ENCODE measurements at regions not wholly inside any gene's neighbourhood (a gene's known extent, or its start where the extent isn't known, plus 50 kb on each side); places are given as distances from the start of the nearest gene placed in this dataset.
"Not testable (repeated sequence)": the region's sequence is repeated elsewhere in the genome, so short reads cannot be mapped to it uniquely, and the experiment has no call there.

DNA sequence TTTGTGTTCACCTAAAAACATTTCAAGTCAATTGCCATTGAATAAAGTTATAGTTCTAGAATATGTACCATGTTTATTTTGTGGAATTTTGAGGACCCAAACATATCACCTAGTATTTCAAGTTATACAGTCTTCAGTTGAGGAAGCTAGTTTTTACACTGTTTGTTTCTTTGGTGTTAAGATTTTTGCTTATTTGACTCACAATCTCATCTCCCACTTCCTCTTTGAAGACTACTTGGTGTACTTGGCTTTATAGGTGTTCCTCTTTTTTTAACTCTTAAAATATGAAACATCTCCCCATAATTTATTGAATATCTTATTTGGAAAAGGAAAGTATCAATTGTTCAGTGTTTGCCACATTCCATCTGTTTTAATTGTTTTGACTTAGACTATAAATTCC lies 675.4 kb downstream of the RAPGEF2 start:
- no peak for DNase-seq (ENCODE audit: low read depth, low spot score)
- H3K4me3 ChIP-seq = peak overlapping the region; percentile 76
- peak overlapping the region; percentile 73 for H3K9ac ChIP-seq (ENCODE audit: insufficient read length)
- peaks cover 23% of the 10 kb centered on the region for H3K36me3 ChIP-seq (ENCODE audit: insufficient read depth, low read length)
- peak overlapping the region; percentile 100 for H3K27ac ChIP-seq
- H3K9me3 ChIP-seq (ENCODE audit: low read depth, low read length) = 0 out of 2 replicates have a peak, but pooled peaks cover 2% of the 10 kb centered on the region
- TF ChIP-seq FOXP2 (optimal IDR thresholded peaks at IDR 0.05; ENCODE audit: control extremely low read depth, extremely low read length, insufficient read depth) (no peak), POLR2AphosphoS5 (IDR thresholded peaks at IDR 0.05; ENCODE audit: borderline replicate concordance, low read depth, low read length) (no peak), EZH2 (IDR thresholded peaks at IDR 0.05) (no peak)

DNA sequence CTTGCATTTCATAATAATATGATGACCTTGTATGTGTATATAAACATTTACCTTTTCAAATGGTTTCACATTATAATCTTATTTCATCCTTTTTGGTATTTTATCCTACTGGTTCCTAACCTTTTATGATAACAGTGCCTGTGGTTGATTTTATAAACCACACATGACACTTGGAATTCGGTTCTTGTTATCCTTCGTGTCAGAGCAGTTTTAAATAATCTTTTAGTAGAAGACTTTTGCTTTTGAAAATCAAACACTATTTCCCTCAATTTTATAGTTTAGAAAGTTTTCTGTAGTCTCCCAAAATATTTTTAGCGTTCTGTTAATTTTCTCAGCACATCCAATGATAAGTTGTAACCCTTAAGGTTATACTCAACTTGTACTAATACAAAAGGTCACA lies 676.8 kb downstream of the RAPGEF2 start:
- H3K9ac ChIP-seq (ENCODE audit: insufficient read length) = peak overlapping the region; percentile 71
- H3K36me3 ChIP-seq (ENCODE audit: insufficient read depth, low read length) = peaks cover 27% of the 10 kb centered on the region
- 0 out of 2 replicates have a peak, but pooled peaks cover 3% of the 10 kb centered on the region for H3K9me3 ChIP-seq (ENCODE audit: low read depth, low read length)
- peak; percentile 94 for DNase-seq (ENCODE audit: low read depth, low spot score)
- peak overlapping the region; percentile 63 for H3K4me3 ChIP-seq
- H3K27ac ChIP-seq = peak overlapping the region; percentile 100
- TF ChIP-seq FOXP2 (optimal IDR thresholded peaks at IDR 0.05; ENCODE audit: control extremely low read depth, extremely low read length, insufficient read depth) (no peak), POLR2AphosphoS5 (IDR thresholded peaks at IDR 0.05; ENCODE audit: borderline replicate concordance, low read depth, low read length) (peak; percentile 50; the same call in 1 of the 2 replicates)

- H3K36me3 ChIP-seq (ENCODE audit: insufficient read depth, low read length) = peaks cover 34% of the 10 kb centered on the region
- TF ChIP-seq POLR2AphosphoS5 (IDR thresholded peaks at IDR 0.05; ENCODE audit: borderline replicate concordance, low read depth, low read length) (no peak), FOXP2 (optimal IDR thresholded peaks at IDR 0.05; ENCODE audit: control extremely low read depth, extremely low read length, insufficient read depth) (no peak), EZH2 (IDR thresholded peaks at IDR 0.05) (no peak)
- peak overlapping the region; percentile 98 for H3K27ac ChIP-seq
- peak overlapping the region; percentile 52 for H3K4me3 ChIP-seq
- peak; percentile 97 for DNase-seq (ENCODE audit: low read depth, low spot score)
- H3K9me3 ChIP-seq (ENCODE audit: low read depth, low read length) = 0 out of 2 replicates have a peak, but pooled peaks cover 5% of the 10 kb centered on the region
- H3K9ac ChIP-seq (ENCODE audit: insufficient read length) = peak overlapping the region; percentile 70
Observed at GRCh38 chr4:159780196-159780922, 677.5 kb downstream of the RAPGEF2 start.

GRCh38 chr4:159787901-159788300 lies 685.0 kb downstream of the RAPGEF2 start:
- Histone ChIP-seq H3K9me3 (ENCODE audit: low read depth, low read length) (peaks cover 5% of the 10 kb centered on the region; the same call in 1 of the 2 replicates), H3K27ac (no peak overlapping the region), H3K36me3 (ENCODE audit: insufficient read depth, low read length) (peaks cover 33% of the 10 kb centered on the region), H3K9ac (ENCODE audit: insufficient read length) (no peak overlapping the region), H3K4me3 (no peak overlapping the region)
- no peak for TF ChIP-seq POLR2AphosphoS5 (IDR thresholded peaks at IDR 0.05; ENCODE audit: borderline replicate concordance, low read depth, low read length)
- TF ChIP-seq FOXP2 (optimal IDR thresholded peaks at IDR 0.05; ENCODE audit: control extremely low read depth, extremely low read length, insufficient read depth) = no peak
- no peak for TF ChIP-seq EZH2 (IDR thresholded peaks at IDR 0.05)
- no peak for DNase-seq (ENCODE audit: low read depth, low spot score)

DNA sequence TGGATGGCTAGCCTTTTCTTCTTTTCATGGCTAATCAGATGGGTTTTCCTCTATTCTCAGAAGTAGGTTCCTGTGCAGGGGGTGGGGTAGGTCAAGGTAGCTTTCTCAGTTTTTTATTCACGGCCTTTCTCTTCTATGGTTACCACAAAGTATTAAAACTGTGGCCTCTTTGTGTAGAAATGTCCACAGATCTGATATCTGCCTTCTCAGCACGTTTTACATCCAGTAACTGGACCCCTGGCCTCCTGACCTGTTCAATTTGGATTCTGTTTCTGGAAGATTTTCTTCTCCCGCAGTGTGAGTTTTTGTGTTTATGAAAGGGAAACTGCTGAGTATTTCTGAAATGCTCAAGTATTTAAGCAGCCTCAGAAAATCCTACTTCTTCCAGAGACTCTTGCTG lies 688.5 kb downstream of the RAPGEF2 start:
- no peak for DNase-seq (ENCODE audit: low read depth, low spot score)
- Histone ChIP-seq H3K9me3 (ENCODE audit: low read depth, low read length) (no peaks in the 10 kb centered on the region), H3K9ac (ENCODE audit: insufficient read length) (no peak overlapping the region), H3K36me3 (ENCODE audit: insufficient read depth, low read length) (peaks cover 7% of the 10 kb centered on the region; the same call in 1 of the 2 replicates), H3K4me3 (no peak overlapping the region), H3K27ac (no peak overlapping the region)
- no peak for TF ChIP-seq EZH2 (IDR thresholded peaks at IDR 0.05)
- TF ChIP-seq POLR2AphosphoS5 (IDR thresholded peaks at IDR 0.05; ENCODE audit: borderline replicate concordance, low read depth, low read length) = no peak
- TF ChIP-seq FOXP2 (optimal IDR thresholded peaks at IDR 0.05; ENCODE audit: control extremely low read depth, extremely low read length, insufficient read depth) = no peak

GRCh38 chr4:159804592-159804991 lies 701.7 kb downstream of the RAPGEF2 start:
- not testable (repeated sequence) for H3K36me3 ChIP-seq (ENCODE audit: insufficient read depth, low read length)

DNA sequence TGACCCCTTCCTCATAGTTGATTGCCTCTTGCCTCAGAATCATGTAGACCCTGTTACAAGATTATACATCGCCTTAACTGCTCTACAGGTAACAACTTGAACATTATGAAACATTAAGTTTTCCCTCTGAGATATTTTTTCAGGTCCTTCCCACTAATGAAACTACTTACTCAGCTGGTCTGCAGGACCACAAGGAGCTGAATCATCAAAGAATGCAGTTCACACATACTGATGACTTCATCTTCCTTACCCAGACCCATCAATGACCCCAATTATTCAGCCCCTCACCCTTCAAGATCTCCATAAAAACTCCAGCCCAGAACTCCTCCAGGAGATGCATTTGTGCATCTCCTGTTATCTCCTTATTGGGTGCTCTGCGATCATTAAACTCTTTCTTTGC lies 720.9 kb downstream of the RAPGEF2 start:
- TF ChIP-seq POLR2AphosphoS5 (IDR thresholded peaks at IDR 0.05; ENCODE audit: borderline replicate concordance, low read depth, low read length) = no peak
- TF ChIP-seq FOXP2 (optimal IDR thresholded peaks at IDR 0.05; ENCODE audit: control extremely low read depth, extremely low read length, insufficient read depth) = no peak
- TF ChIP-seq EZH2 (IDR thresholded peaks at IDR 0.05) = no peak
- no peak for DNase-seq (ENCODE audit: low read depth, low spot score)
- H3K27ac ChIP-seq = no peak overlapping the region

More at GRCh38 chr4:159804592-159804991, 701.7 kb downstream of the RAPGEF2 start:
- not testable (repeated sequence) for DNase-seq (ENCODE audit: low read depth, low spot score); H3K9ac ChIP-seq (ENCODE audit: insufficient read length); H3K9me3 ChIP-seq (ENCODE audit: low read depth, low read length); H3K4me3 ChIP-seq; H3K27ac ChIP-seq

DNA sequence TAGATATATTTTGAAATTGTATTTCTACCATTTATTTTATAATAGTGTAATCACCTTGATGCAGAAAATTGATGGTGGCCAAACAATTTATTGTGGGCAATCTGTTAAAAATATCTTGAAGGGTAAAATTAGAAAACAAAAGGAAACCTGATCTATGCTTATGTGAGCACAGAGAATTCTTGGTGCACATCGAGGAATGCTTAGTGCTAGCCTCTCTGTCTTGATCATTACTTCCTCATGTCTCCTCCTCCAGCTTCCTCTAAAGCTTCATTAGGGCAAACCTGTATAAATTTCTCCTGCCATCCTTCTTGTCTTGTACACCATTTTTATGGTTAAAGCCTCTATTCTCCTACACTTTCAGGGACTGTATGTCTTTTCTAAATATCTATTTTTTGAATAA lies 725.8 kb downstream of the RAPGEF2 start:
- Histone ChIP-seq H3K27ac (no peak overlapping the region), H3K9ac (ENCODE audit: insufficient read length) (no peak overlapping the region), H3K9me3 (ENCODE audit: low read depth, low read length) (no peaks in the 10 kb centered on the region), H3K36me3 (ENCODE audit: insufficient read depth, low read length) (no peaks in the 10 kb centered on the region), H3K4me3 (no peak overlapping the region)
- TF ChIP-seq POLR2AphosphoS5 (IDR thresholded peaks at IDR 0.05; ENCODE audit: borderline replicate concordance, low read depth, low read length) = no peak
- TF ChIP-seq EZH2 (IDR thresholded peaks at IDR 0.05) = no peak
- TF ChIP-seq FOXP2 (optimal IDR thresholded peaks at IDR 0.05; ENCODE audit: control extremely low read depth, extremely low read length, insufficient read depth) = no peak
- DNase-seq (ENCODE audit: low read depth, low spot score) = no peak

More for the DNA sequence above, 720.9 kb downstream of the RAPGEF2 start:
- H3K4me3 ChIP-seq = no peak overlapping the region
- H3K9me3 ChIP-seq (ENCODE audit: low read depth, low read length) = no peaks in the 10 kb centered on the region
- H3K36me3 ChIP-seq (ENCODE audit: insufficient read depth, low read length) = no peaks in the 10 kb centered on the region
- no peak overlapping the region for H3K9ac ChIP-seq (ENCODE audit: insufficient read length)

DNA sequence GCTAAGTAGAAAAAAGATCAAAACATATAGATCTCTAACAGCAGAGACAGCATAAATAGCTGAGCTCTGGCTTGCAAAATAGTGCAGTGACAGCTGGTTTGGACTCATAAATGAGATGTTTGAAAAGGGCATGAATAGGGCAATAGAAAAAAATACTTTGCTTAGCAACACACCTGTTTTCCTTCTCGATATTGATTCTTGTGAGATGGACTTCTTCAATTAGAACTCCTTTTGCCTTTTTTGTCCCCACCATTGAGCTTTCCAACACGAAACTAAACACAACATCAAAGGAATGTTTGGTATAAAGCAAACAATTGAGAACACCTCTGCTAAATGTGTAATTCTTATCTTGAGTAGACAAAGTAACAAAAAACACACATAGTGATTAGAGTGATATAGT lies 726.3 kb downstream of the RAPGEF2 start:
- no peak overlapping the region for H3K9ac ChIP-seq (ENCODE audit: insufficient read length)
- no peak overlapping the region for H3K27ac ChIP-seq
- no peak for DNase-seq (ENCODE audit: low read depth, low spot score)
- TF ChIP-seq FOXP2 (optimal IDR thresholded peaks at IDR 0.05; ENCODE audit: control extremely low read depth, extremely low read length, insufficient read depth) (no peak), EZH2 (IDR thresholded peaks at IDR 0.05) (no peak), POLR2AphosphoS5 (IDR thresholded peaks at IDR 0.05; ENCODE audit: borderline replicate concordance, low read depth, low read length) (no peak)
- H3K36me3 ChIP-seq (ENCODE audit: insufficient read depth, low read length) = no peaks in the 10 kb centered on the region
- no peaks in the 10 kb centered on the region for H3K9me3 ChIP-seq (ENCODE audit: low read depth, low read length)
- H3K4me3 ChIP-seq = no peak overlapping the region
